GM21390 (cell line): ENCODE measurements at regions not wholly inside any gene's neighbourhood (a gene's known extent, or its start where the extent isn't known, plus 50 kb on each side); places are given as distances from the start of the nearest gene placed in this dataset.
"Not testable (repeated sequence)": the region's sequence is repeated elsewhere in the genome, so short reads cannot be mapped to it uniquely, and the experiment has no call there.

Experiments used
- ATAC-seq: cut with Tn5 transposase; IDR thresholded peaks from one replicate; pipeline ENCODE4 v1.9.1; 2021; ENCODE audit not compliant: unreplicated experiment

DNA sequence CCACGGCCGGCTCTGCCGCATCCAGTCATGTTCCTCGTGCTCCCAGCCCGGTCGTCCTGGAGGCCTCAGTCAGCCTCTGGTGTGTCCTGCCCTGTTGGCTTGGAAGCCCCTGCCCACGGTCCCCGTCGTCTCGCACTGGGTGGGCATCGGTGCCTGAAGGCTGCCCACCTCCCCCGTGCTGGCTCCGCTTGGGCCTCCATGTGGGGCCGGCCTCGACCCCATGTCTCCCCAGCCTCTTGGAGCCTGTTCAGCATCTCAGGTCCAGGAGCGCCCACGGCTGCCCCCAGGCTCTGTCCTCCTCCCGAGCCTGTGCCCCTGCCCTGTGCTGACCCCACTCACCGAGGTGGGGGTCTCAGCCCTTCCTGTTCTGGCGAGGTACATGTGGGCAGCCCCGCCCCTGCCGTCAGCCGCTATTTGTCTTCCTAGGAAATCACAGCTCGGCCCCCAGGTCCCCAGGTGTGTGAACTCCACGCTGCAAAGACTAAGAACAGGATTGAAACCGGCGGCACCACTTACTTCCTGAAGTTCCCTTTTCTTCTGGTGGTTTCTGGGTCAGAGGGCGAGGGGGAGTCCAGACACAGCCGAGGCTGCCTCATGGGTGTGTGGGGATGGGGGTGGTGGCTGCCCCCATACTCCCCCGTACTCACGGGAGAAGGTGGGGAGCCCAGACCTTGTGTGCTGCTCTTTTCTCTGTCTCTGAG, 221.3 kb downstream of the TMEM121 start:
- ATAC-seq: peak; percentile 70

DNA sequence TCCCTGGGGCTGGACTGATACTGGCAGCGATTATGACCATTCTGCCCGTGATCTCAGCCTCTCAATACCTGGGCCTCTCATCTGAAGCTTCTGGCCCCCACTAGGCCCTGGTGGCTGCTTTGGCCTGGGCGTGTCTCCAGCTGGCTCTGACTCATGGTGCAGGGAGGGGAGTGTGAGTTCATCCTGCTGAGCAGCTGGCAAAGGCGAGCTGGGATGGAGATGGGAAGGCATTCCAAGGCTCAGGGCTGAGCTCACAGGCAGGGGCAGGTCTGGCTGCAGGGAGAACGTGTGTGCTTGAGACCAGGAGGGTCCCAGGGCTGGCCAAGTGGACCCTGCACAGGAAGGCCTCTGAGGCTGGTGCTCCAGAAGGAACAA, 221.8 kb downstream of the TMEM121 start:
- peak; percentile 45 for ATAC-seq

DNA sequence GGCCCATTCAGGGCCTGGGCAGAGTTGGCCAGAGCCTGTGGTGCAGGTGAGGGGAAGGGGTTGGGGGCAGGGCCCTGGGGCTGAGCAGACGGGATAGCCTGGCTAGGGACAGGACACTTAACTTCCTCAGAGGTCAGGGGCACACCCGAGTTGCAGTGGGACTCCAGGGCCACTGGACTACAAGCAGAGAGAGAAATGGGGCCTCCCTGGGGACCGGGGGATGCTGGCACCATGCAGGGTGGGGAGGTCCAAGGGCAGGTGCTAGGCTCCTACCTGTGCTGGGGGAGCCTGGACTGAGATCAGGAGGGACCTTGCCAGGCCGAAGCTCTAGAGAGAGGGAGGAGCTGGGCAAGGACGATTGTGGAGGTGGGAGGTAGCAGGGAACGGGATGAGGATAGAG, 222.3 kb downstream of the TMEM121 start:
- not testable (repeated sequence) for ATAC-seq

DNA sequence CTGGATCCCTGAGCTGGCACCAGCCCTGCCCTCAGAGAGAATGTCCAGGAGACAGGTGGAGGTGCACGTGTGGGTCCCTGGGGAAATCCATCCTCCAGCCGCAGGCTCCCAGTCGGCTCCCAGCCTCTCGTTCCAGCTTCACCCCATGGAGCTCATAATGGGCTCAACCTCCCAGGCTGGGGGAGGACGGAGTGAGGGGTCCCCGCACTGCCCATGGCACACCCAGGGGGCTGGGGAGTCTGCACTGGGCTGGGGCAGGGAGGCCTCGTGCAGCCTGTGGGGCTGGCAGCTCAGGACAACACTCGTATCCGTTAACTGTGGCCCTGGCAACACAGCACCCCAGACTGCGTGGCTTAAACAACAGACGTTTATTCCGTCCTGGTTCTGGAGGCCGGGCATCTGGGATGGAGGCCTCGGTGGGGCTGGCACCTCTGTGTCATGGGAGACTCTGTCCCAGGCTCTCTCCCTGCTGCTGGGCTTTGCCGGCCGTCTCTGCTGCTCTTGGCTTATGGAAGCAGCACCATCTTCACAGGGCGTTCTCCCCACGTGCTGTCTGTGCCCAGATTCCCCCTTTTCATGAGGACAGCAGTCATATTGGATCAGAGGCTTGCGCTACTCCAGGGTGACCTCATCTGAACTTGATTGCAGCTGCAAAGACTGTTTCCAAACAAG, 223.6 kb downstream of the TMEM121 start:
- not testable (repeated sequence) for ATAC-seq

DNA sequence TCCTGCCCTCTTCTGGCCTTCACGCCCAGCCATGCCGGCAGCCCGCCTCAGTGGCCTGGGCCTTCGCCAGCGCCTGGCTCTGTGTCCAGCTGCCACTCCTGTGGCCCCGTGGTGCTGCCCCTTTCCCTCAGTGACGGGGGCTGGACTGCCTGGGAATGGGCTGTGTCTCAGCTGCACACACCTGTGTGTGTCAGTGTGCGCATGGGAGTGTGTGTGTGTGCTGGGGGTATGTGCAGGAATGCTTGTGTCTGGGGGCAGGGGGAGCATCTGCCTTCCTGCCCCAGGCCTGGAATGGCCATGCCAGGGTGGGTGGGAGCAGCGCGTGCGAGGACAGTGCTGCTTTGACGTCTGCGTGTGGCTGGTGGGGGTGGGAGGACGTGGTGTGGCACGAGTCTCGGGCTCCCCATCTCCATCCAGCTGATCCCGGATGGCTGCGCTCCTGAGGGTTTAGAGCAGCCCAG, 224.9 kb downstream of the TMEM121 start:
- ATAC-seq: not testable (repeated sequence)

DNA sequence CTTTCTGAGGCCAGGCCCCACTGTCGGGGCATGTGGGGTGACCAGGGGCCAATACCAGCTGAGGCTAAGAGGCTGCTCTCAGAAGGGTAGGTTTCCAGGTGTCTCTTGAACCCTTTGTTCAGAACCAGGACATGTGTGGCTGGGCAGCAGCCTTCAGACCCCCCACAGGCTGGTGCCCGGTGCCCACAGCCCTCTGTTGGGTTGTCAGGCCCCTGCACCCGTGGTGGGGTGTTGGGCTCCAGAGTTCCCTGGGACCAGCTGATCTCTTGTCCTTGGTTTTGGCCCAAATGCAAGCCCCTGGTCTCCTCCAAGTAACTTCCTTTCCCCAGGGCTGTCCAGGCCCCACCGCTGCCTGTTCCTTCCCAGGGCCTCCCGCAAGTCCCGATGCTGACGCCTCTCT, 226.0 kb downstream of the TMEM121 start:
- ATAC-seq: not testable (repeated sequence)

DNA sequence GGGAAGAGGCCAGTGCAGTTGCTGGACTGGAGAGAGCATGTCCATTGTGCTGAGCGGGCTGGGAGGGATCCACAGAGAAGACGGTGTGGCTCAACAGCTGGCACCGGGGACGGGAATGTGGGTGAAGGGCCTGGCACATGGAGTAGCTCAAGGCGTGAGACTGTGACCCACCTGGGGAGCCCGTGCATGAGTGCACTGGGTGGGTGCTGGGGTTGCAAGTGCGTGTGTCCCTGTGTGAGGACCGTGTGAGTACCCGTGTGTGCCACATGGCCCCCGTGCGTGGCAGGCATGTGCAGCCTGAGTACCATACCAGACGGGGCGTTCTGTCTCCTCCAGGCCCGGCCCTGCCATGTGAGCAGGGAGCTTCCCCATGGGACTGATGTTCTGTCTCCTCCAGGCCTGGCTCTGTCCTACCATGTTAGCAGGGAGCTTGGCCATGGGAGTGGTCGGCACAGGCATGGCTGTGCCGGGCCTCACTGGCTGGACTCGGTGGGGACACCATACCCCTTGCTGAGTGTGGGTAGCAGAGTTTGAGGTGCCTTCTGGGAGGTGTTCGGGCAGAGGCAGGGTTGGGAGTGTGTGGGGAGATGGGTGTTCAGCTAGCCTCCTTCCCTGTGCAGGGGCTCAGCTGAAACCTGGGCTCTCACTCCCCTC, 234.4 kb downstream of the TMEM121 start:
- no peak for ATAC-seq

DNA sequence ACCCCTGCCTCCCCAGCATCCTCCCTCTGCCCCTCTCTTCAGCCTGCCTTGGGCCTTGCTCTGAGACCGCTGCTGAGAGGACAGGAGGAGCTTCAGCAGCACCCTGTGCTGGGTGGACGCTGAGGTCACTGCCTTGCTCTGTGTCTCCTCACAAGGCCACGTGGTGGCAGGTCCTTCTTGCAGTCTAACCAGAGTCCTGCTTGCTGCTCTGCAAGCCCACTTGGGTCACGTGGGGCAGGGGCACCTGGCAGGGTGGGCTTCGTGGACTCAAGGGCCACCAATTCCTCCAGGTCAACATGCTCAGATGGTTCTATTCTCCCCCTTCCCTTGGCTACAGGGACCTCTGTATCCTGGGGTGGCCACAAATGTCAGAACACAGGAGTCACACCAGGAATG, 235.0 kb downstream of the TMEM121 start:
- ATAC-seq: not testable (repeated sequence)

DNA sequence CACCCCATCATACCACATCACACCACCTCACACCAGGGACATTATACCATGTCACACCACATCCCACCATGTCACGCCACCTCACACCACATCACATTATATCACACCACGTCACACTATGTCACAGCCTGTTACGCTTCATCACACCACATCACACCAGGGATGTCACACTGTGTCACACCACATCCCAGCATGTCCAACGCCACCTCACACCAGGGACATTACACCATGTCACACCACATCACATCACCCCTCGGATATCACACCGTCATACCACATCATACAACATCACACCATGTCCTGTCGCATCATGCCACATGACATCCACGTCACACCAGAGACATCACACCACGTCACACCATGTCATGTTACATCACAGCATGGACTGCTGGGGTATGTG, 235.5 kb downstream of the TMEM121 start:
- no peak for ATAC-seq

DNA sequence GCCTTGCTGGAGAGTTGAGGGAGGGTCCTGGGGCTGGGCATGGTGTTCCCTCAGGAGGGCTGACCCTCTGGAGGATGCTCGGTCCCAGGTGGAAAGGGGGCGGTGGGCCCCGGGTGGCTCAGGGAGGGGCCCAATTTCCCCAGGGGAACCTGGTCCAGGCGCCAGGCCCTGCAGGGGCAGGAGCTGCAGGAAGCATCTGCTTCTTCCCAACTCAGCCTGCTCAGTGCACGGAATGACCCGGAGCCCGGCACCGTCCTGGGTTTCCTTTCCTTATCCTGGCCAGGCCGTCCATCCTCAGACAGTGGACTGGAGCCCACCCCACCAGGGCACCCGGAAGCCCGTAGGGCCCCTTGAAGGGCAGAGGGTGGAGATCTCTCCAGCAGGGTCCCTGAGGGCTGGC, 235.9 kb downstream of the TMEM121 start:
- not testable (repeated sequence) for ATAC-seq

DNA sequence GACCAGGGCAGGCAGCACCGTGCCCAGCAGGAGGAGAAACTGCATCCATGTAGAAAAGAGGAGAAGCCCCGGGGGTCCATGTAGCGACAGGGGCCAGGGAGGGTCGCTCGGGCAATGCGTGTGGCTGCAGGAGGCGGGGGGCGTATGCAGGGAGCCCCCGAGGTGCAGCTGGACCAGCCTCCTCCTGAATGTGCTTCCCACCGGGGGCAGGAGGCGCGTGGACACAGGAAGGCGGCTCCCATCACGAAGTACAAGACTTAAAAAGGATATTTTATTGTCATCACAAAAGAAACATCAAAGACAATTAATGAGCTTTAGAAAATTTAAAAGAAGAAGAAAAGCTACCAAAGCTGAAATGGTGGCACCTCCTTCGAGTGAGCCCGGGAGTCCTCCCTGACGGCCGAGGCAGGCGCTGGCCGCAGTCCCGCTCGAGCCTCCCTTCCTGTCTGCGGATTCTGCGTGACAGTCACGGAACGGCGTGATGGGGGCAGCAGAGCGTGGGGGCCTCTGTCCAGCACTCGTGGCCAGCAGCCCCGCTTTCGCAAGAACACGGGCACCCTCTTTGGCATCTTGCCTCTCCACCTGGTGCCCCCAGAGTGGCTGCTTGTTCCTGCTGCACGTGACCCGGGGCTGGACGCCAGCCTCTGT, 238.0 kb downstream of the TMEM121 start:
- not testable (repeated sequence) for ATAC-seq

DNA sequence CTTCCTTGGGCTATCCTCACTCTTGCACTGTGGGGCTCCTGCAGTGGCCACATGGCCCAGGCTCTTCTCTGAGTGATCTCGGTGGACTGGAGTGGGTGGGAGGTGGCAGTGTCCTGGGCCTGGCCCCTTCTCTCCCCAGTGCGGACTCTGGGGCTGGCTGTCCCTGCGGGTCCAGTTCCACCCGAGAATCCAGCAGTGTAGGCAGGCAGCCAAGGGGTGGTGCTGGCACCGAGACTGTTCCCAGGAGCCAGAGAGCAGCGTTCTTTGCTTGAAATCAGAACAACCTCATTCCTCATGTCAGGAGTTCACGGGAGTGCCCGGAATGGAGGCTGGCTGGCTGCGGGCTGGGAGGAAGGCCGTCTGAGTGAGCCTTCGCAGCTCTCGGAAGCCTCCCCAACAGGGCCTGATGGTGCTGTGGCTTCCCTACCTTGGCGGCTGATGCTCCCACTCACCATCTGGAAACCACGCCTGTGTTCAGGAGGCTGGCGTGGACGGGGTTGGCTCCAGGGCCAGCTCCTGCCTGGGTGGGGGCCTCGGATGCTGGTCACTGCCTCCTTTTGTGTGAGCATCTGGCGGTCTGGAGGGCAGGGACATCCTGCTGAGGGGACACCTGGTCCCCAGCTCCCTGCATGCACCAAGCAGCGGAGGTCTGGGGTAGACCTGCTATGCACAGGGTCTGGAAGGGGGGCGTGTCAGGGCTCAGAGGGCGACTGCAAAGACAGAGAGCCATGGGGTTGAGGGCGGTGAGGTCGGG, 238.9 kb downstream of the TMEM121 start:
- not testable (repeated sequence) for ATAC-seq

DNA sequence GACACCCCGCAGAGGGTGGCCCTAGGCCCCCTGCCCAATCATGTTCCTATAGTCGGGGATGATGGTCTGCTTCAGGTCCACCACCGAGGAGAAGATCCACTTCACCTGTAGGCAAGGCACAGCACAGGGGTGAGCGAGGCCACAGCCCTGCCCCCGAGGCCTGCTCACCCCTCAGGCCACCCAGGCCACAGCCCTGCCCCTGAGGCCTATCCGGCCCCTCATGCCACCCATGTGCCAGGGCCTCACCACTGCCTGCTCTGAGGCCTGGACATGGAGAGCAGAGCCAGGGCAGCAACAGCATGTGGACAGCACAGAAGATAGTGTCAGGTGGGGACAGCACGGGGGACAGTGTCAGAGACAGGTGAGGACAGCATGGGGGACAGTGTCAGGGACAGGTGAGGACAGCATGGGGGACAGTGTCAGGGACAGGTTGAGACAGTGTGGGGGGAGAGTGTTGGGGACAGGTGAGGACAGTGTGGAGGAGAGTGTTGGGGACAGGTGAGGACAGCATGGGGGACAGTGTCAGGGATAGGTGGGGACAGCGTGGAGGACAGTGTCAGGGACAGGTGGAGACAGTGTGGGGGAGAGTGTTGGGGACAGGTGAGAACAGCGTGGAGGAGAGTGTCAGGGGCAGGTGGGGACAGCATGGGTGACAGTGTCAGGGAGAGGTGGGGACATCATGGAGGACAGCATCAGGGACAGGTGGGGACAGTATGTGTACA, 239.7 kb downstream of the TMEM121 start:
- no peak for ATAC-seq

DNA sequence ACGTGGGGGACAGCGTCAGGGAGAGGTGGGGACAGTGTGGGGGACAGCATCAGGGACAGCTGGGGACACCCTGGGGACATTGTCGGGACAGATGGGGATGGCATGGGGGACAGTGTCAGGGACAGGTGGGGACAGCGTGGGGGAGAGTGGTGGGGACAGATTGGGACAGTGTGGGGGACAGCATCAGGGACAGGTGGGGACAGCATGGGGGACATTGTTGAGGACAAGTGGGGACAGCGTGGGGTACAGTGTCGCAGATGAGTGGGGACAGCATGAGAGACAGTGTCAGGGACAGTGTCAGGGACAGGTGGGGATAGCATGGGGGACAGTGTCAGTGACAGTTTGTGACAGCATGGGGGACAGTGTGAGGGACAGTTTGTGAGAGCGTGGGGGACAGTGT, 240.9 kb downstream of the TMEM121 start:
- no peak for ATAC-seq

DNA sequence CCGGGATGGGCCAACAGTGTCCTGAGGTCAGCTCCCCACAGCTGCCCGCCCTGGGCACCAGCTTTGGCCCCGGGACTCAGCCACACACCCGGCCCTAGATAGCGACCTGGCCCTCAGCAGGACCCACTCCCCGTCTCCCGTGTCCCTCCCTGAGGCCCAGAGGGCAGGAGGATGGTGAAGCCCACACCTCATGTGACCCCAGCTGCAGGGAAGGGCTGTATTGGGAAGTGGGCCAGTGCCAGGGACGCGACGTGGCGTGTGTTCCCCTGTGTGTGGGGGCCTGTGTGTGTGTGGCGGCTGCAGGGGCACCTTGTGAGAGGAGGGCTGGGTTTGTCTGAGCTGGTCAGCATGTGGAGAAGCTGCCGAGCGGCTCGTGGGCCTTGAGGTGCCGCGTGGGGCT, 241.7 kb downstream of the TMEM121 start:
- not testable (repeated sequence) for ATAC-seq

DNA sequence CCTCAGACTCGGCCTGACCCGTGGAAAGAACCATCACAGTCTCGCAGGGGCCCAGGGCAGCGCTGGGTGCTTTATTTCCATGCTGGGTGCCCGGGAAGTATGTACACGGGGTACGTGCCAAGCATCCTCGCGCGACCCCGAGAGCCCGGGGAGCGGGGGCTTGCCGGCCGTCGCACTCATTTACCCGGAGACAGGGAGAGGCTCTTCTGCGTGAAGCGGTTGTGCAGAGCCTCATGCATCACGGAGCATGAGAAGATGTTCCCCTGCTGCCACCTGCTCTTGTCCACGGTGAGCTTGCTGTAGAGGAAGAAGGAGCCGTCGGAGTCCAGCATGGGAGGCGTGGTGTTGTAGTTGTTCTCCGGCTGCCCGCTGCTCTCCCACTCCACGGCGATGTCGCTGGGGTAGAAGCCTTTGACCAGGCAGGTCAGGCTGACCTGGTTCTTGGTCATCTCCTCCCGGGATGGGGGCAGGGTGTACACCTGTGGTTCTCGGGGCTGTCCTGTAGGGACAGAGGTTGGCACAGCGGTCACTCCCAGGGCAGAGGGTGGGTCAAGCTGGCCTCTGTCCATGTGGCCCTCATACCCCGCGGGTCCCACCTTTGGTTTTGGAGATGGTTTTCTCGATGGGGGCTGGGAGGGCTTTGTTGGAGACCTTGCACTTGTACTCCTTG, 242.8 kb downstream of the TMEM121 start:
- not testable (repeated sequence) for ATAC-seq

DNA sequence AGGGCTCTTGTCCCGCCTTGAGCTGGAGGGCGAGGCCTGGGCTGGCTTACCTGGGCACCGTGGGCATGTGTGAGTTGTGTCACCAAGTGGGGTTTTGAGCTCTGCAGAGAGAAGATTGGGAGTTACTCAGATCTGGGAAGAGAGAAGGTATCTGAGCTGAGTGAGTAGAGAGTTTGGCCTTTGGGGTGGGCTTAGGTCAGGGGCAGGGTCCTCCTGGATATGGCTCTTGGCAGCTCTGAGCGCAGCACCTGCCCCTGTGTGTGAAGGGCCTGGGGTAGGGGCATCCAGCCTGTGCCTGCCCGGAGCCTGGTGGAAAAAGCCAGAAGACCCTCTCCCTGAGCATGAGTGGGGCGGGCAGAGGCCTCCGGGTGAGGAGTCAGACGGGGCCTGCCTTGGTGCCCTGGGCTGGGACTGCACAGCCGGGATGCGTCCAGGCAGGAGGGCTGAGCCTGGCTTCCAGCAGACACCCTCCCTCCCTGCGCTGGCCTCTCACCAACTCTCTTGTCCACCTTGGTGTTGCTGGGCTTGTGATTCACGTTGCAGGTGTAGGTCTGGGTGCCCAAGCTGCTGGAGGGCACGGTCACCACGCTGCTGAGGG, 244.3 kb downstream of the TMEM121 start:
- not testable (repeated sequence) for ATAC-seq

DNA sequence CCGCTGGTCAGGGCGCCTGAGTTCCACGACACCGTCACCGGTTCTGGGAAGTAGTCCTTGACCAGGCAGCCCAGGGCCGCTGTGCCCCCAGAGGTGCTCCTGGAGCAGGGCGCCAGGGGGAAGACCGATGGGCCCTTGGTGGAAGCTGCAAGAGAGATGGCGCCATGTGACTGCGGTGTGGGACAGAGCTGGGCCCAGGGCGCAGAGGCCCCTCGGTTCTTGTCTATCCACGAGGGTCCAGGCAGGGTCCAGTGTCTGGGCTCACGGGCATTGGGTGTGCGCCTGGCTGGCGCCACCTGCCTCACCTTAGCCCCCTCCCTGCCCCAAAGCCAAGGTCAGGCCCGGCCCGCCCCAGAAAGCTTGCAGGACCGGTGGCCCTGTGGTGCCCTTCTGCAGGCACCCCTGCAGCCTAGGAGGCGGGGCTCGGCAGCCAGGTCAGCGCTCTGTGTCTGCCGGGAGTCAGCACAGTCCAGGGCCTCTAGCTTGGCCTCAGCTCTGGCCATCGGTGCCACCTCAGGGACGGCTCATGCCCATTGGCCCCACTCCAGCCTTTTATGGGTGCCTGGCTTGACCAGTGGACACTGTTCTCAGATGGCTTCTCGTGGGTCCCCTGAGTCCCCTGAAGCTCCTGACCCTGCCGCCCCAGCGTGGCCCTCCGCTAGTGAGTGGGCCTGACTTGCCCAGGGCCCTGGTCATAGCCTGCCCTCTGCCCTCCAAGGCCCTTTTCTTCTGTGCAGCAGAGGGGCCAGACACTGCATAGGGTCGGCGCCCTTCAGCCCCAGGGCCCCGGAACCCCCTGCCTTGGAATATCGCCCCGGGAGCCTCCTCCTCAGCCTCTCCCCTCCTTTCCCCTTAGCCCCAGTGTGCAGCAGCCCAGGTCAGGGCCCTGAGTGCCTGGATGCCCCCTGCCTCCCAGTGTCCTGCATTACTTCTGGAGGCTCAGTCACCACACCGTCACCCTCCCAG, 245.2 kb downstream of the TMEM121 start:
- not testable (repeated sequence) for ATAC-seq
